ENCODE measurements at regions not wholly inside any gene's neighbourhood (a gene's known extent, or its start where the extent isn't known, plus 50 kb on each side); places are given as distances from the start of the nearest gene placed in this dataset.

DNA sequence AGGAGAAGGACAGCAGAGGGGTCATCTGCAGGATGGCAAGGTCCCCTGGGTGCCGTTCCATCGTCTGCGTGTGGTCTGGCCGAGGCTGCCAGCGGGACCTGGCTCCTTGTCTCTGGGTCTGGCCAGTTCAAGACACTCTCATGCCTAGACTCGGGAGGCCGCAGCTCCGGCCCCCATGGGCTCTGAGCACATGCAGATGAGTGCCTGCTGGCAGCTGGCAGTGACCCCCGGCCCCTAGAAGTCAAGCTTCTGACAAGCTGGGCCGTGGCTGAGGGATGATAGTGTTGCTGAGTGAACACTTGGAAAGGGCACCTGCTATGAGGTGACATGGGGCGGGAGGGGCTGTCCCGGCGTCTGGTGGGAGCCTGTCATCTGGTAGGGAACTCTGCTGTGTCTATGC, 1180.6 kb downstream of the BRD1 start:
- TF ChIP-seq, protein P1, sequence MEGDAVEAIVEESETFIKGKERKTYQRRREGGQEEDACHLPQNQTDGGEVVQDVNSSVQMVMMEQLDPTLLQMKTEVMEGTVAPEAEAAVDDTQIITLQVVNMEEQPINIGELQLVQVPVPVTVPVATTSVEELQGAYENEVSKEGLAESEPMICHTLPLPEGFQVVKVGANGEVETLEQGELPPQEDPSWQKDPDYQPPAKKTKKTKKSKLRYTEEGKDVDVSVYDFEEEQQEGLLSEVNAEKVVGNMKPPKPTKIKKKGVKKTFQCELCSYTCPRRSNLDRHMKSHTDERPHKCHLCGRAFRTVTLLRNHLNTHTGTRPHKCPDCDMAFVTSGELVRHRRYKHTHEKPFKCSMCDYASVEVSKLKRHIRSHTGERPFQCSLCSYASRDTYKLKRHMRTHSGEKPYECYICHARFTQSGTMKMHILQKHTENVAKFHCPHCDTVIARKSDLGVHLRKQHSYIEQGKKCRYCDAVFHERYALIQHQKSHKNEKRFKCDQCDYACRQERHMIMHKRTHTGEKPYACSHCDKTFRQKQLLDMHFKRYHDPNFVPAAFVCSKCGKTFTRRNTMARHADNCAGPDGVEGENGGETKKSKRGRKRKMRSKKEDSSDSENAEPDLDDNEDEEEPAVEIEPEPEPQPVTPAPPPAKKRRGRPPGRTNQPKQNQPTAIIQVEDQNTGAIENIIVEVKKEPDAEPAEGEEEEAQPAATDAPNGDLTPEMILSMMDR (IDR thresholded peaks at IDR 0.05; ENCODE audit: low read depth, low read length): no peak
- TF ChIP-seq MYC (IDR thresholded peaks at IDR 0.05; ENCODE audit: low read depth, low read length) (no peak), POLR2A (IDR thresholded peaks at IDR 0.05; ENCODE audit: extremely low read depth, insufficient read length) (no peak)

Data from NB4 (cell line).